ENCODE measurements at regions not wholly inside any gene's neighbourhood (a gene's known extent, or its start where the extent isn't known, plus 50 kb on each side); places are given as distances from the start of the nearest gene placed in this dataset.
"Not testable (repeated sequence)": the region's sequence is repeated elsewhere in the genome, so short reads cannot be mapped to it uniquely, and the experiment has no call there.

DNA sequence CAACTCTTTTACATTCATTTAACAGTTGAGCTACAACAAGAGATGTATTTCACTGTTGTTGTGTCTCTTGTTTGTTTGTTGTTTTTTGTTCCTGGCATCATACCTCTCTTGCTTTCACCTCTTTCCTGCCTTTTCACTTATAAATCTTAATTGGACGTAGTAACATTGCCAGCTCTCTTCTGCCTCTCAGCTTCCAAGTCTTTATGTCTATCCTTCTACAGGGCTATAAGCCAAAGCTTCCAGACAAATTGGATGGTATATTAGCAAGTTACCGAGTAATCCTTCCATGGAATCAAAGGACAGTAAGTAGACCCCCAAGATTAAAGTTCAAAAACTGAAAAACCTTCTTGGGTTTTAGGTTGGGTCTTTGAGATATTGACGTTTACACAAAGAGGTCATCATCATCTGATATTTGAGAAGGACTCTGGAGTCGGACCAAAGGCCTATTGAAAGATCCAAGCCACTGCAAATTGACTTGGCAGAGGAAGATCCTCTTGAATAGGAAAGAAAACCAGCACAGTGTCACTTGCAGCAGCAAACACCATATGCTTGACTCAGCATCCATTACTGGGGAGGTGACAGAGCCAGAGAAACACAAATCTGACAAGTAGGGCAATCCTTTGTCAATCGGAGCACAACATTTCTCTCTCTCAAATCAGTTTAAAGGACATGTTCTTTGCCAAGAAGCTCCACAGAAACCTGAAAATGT, 648.5 kb upstream of the NR2F2 start:
- DNase-seq: no peak

GRCh38 chr15:95684126-95684525, 646.4 kb upstream of the NR2F2 start:
- no peak for DNase-seq

GRCh38 chr15:95684693-95685115, 645.8 kb upstream of the NR2F2 start:
- no peak for DNase-seq

GRCh38 chr15:95687061-95687460, 643.4 kb upstream of the NR2F2 start:
- no peak for DNase-seq

- DNase-seq: no peak
Measured at GRCh38 chr15:95687686-95688085, 642.8 kb upstream of the NR2F2 start.

- DNase-seq: no peak
Measured at GRCh38 chr15:95690631-95691340, 639.7 kb upstream of the NR2F2 start.

DNA sequence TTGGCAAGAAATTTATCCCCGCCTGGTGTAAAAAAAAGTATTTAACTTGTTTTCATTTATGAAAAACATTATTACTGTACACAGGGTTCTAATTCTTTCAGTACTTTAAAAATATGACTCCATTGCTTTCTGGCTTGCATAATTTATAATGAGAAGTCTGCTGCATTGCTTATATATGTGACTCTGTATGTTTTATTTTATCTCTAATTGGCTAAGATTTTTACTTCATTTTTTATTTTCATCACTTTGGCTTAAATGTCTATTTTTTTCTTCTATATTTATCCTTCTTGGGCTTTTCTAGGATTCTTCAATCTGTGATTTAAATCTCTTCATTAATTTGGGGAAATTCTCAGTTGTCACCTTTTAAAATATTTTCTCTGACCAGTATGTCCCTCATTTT, 636.6 kb upstream of the NR2F2 start:
- DNase-seq: no peak

GRCh38 chr15:95698230-95698629, 632.3 kb upstream of the NR2F2 start:
- DNase-seq: no peak

DNA sequence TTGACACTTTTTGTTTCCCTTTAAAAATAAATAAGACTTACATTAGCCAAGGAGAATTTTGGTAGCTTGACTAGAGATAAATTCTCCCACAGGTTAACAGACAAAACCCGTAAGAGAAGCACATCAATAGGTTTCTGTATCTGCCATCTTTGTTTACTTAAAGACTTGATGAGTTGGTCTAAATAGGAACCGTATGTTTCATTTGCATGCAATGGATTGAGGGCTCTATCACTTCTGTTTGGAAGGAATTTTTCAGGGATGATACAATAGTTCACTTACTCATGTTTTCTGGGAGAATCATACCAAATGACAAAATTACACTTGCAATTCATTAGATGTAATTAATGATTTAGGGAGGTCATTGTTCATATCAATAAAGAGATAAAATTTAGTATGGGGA, 631.5 kb upstream of the NR2F2 start:
- no peak for DNase-seq

DNA sequence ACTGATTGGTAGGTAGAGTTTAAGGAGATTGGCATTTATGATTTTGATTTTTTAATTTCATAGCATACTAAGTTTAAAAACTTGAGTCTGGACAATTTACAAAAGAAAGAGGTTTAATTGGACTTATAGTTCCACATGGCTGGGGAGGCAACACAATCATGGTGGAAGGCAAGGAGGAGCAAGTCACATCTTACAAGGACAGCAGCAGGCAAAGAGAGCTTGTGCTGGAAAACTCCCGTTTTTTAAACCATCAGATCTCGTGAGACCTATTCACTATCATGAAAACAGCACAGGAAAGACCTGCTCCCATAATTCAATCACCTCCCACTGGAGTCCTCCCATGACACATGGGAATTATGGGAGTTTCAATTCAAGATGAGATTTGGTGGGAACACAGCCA, 630.9 kb upstream of the NR2F2 start:
- DNase-seq: no peak

DNA sequence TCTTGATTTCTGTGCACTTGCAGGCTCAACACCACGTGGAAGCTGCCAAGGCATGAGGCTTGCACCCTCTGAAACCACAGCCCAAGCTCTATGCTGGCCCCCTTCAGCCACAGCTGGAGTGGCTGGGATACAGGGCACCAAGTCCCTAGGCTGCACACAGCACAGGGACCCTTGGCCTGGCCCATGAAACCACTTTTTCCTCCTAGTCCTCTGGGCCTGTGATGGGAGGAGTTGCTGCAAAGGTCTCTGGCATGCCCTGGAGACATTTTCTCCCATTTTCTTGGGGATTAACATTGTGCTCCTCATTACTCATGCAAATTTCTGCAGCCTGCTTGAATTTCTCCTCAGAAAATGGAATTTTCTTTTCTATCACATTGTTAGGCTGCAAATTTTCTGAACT, 629.8 kb upstream of the NR2F2 start:
- DNase-seq: not testable (repeated sequence)

- no peak for DNase-seq
Measured at GRCh38 chr15:95701410-95701809, 629.1 kb upstream of the NR2F2 start.

GRCh38 chr15:95709959-95710695, 620.4 kb upstream of the NR2F2 start:
- DNase-seq: no peak

GRCh38 chr15:95712785-95713184, 617.7 kb upstream of the NR2F2 start:
- DNase-seq: no peak

DNA sequence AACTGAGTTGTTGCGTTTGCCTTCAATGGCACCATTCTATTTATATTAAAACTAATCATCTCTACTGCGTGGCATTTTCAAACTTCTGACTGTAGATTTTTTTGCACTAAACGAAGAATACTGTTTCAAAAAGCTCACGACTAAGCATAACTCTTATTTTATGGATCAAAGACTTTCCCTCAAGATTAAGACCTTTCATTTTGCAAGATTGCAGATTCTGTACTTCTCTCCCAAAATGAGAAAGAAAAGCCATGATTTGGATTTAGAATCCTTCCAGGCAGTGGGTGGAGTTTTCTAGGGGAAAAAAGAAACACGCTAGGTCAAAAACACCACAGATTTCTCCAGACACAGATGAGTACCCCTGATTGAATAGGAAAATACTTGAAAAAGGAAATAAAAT, 617.2 kb upstream of the NR2F2 start:
- DNase-seq: no peak

DNA sequence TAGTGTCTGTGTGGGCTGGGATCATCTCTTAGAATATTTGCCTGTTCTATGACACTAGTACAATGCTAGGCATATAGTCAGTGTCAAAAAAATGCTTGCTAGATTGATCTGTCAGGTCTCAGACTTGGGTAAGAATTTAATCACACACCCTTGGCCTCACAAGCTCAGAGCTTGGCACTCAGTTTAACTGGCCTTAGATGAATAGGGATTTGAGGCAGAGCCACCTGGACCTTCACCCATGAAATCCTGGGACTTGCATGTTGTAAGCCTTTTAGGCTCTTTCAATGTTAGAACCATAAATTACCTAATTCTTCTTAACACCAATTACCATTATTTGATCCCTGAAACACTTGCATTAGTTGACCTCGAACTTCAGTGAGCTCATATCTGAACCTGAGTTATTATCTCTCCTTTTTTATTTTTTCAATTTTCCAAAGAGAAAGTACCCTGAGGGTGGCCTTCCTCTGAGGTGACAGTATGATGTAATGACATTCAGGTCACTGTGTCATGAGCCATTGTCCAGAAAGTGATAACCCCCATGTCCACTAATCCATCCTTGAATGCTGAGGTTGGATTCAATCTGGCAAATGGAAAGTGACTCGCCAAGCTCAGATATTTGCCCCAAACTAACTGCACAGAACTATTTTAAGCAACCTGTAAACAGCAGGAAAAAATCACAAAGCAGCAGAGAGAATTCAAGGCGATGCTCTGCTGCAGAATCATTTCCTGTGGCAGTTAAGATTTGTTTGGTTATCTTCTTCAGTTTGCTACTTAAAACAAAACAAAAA, 615.2 kb upstream of the NR2F2 start:
- DNase-seq: no peak

DNA sequence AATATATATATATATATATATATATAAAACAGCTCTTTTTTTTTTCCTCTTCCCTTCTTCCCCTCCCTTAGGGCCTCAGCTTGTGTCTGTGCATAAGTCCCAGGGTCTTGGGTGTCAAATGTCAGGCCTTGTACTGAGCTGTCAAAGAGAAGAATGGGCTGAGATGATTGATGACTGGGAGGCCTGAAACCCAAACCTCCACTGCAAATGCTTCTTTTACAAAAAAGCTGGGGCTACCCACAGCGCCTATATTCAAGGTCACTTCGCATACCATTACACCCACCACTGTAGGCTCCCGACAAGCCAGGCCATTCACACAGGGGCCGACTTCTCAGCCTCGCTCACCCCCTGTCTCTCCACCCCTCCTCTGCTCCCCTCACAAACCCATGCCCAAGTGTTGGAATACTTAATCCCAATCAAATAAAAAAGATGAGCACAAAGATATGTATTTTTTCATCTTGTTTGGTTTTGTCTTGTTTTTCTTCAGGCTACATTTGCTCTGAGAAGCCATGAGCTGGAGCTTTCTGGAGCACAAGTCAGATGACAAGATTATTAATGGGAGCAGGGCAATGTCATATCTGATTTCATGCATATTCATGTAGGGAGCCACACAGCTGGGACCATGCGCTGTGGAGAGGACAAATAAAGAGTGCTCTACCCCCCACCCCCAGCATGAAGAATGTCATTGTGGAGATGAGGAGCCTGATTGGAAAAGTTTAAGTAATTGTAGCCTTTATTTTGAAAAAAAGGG, 614.4 kb upstream of the NR2F2 start:
- DNase-seq: no peak

GRCh38 chr15:95716708-95717107, 613.8 kb upstream of the NR2F2 start:
- DNase-seq: no peak

DNA sequence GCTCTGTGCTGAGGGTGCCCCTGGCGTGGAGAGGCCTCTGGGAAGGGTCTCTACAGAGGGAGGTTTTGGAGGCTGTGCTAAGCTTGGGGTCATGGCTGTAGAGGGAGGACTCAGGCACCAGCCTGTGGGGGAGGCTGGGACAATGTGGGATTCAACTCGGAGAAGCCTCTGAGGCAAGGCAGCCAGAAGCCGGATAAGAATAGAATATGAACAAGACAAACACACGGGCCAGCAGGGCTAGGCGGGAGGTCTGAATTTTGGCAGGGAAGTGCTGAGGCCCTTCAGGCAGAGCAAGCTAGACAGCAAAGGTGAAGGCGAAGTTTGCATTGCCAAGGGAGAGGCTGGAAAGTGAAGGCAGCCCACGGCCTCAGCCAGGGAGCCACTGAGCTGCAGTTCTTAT, 612.1 kb upstream of the NR2F2 start:
- no peak for DNase-seq

DNA sequence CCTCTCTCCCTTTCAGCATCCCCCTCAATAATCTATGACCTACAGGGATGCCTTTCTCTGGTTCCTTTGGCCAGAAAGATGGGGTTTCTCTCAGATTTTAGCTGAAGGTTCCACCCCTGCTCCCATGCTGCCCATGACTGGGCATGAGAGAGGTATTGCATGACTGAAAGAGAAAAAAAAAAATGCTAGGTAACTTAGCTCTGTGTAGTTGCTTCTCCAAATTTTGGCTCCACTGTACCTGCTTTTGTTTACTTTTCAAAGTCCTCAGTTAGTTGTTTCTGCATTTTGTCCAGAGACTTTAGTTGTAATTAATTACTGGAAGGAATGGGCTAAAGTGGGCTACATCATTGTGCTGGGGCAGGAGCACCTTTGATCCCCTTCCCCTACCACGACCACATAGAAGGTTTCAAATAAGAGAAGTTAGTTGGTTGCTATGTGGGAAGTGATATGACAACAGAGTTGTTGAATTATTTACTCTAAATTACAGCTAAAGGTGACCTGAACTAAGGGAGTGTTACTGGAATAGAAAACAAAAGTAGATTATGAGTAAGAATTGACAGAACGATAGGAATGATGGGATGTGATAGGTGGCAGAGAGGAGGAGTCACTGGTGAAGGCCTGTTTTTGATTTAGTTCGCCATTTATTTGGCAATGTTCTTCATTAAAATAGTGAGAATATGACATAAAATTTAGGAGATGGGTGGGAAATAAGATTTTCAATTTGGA, 605.4 kb upstream of the NR2F2 start:
- DNase-seq: no peak

GRCh38 chr15:95726891-95727290, 603.6 kb upstream of the NR2F2 start:
- DNase-seq: no peak

DNA sequence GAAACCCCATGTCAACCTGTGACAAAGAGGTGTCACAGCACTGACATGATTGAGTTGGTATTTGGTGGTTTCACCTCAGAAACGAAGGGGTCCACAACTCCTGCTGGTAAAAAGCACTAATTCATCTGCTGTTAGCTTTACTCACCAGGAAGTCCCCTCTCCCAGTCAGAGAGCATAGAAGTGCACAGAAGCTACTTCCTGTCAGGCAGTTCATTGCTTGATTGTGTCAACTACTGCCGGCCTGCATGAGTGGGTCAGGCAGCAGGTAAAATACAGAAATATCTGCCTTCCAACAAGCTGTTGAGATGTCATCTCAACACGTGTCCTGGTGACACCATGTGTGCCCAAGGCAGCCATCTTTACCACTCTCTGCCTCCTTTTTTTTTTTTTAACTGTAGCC, 596.6 kb upstream of the NR2F2 start:
- DNase-seq: no peak

All from stimulated activated CD4-positive, alpha-beta T cell treated with anti-CD3 and anti-CD28 coated beads, Interleukin-4, amount 100 ng/mL, for 1 hour (primary cell).